Heart left ventricle (tissue), 16 donors: ENCODE measurements at regions not wholly inside any gene's neighbourhood (a gene's known extent, or its start where the extent isn't known, plus 50 kb on each side); places are given as distances from the start of the nearest gene placed in this dataset.

Source experiments
- ATAC-seq, 4 donors: fragments of 200-7000 bp; cut with Tn5 transposase; one replicate each; pipeline ENCODE4 v1.9.1; 2020 to 2022; ENCODE audit warnings: moderate library complexity in 4 of 4, mild to moderate bottlenecking in 3 of 4, moderate number of reproducible peaks in 1 of 4
- DNase-seq, 5 donors: peaks; one replicate each; pipeline ENCODE4 v3.0.0-alpha.2; 2020
- H3K27ac ChIP-seq, 12 donors: fragments of 200-600 bp; sonication (generic) in 4 of 12; one replicate each; pipeline versions ENCODE4 v1.5.0 to v1.8.0; 2016 to 2022; ENCODE audit warnings: mild to moderate bottlenecking in 2 of 12
- H3K27me3 ChIP-seq, 9 donors: fragments of 200-600 bp; sonication (generic) in 2 of 9; one replicate each; pipeline versions ENCODE4 v1.5.1 to v1.8.0; 2016 to 2022; ENCODE audit warnings: mild to moderate bottlenecking in 3 of 9
- H3K36me3 ChIP-seq, 9 donors: fragments of 200-600 bp; sonication (generic) in 2 of 9; one replicate each; pipeline versions ENCODE4 v1.5.0 to v1.8.0; 2018 to 2022; ENCODE audit warnings: mild to moderate bottlenecking in 2 of 9
- H3K4me1 ChIP-seq, 12 donors: fragments of 200-600 bp; sonication (generic) in 4 of 12; one replicate each; pipeline versions ENCODE4 v1.5.0 to v1.8.0; 2016 to 2022; ENCODE audit warnings: mild to moderate bottlenecking in 3 of 12
- H3K4me3 ChIP-seq, 12 donors: fragments of 200-600 bp; sonication (generic) in 4 of 12; one replicate each; pipeline versions ENCODE4 v1.5.0 to v1.8.0; 2017 to 2022; ENCODE audit warnings: mild to moderate bottlenecking in 9 of 12, moderate library complexity in 4 of 12
- H3K9me3 ChIP-seq, 12 donors: fragments of 200-600 bp; sonication (generic) in 4 of 12; one replicate each; pipeline versions ENCODE4 v1.5.0 to v1.8.0; 2016 to 2022; ENCODE audit warnings: mild to moderate bottlenecking in 1 of 12
- CTCF ChIP-seq, 12 donors: fragments of 200-600 bp; sonication (generic) in 4 of 12; IDR thresholded peaks; one replicate each; pipeline versions ENCODE4 v1.5.0 to v1.8.0; 2018 to 2022; ENCODE audit warnings: antibody characterized with exemption in 12 of 12, mild to moderate bottlenecking in 5 of 12
- POLR2A ChIP-seq, 2 donors: fragments of 450-650 bp; IDR thresholded peaks; one replicate each; pipeline ENCODE4 v1.6.1; 2017; ENCODE audit warnings: antibody characterized with exemption in 2 of 2, mild to moderate bottlenecking in 2 of 2, moderate library complexity in 2 of 2
- WGBS, 4 donors: extraction: QIAGEN DNeasy Blood & Tissue Kit in 2 of 4; methylation state at CpG; one replicate each; pipeline versions ENCODE4 v1.1.5 to v1.1.7; 2013 to 2018; 5-methylcytosine and 5-hydroxymethylcytosine counted together
- intact Hi-C, 10 donors: fragments of 100-400 bp; cut with DNase I; formaldehyde crosslinking; loops; one replicate each; pipeline versions ENCODE4 v1.11.1 to v1.14.2; 2022
- donor health status: ischemic (EF 13 %, LVEDD 7.1; RV severe dilation, severe dysfunction).
- donor health status: healthy with polysubstance abuse.
- donor health status: DM: no; HTN: yes; CAD: no.
- donor health status: DM: no; HTN: no; CAD: no.
- donor health status: ischemic (EF 25% LVEDD 6.9; RV normal size, moderate dysfunction).
- donor health status: ischemic (EF 25% LVEDD 5.7; RV mildly dilated, moderate dysfunction).
- donor health status: healthy.
- donor health status: DM: yes; HTN: yes; CAD: no.
- donor health status: ischemic (EF 35%, LVEDD 5.7; RV mildly dilated, moderate dysfunction).
- donor health status: nonischemic (EF 11% LVEDD 7.7; RV severe dilation, severe dysfunction).
- donor health status: DM: yes; HTN: yes; CAD: no.
- donor health status: PGD.
- donor health status: ischemic (EF 29% LVEDD 5.4; RV normal size, mild dysfunction).
- donor health status: nonischemic (EF 23%, LVEDD 6.1; RV moderate dilation, normal function).

GRCh38 chrX:121836000-121836399 is 788.6 kb downstream of the GLUD2 start:
- H3K27ac ChIP-seq, result no peak overlapping the region
- intact Hi-C loops, result no loop called here
- H3K27me3 ChIP-seq, result no peaks in the 10 kb centered on the region
- H3K4me1 ChIP-seq, result no peaks in the 10 kb centered on the region
- no peak for DNase-seq
- H3K36me3 ChIP-seq, result no peaks in the 10 kb centered on the region
- H3K9me3 ChIP-seq, result peaks cover 0 to 4% (median 0%) of the 10 kb centered on the region in 12 donors
- 30 to 54% (median 46%) methylated on average over 1 of the region's 1 CpG for WGBS, 4 donors
- no peak for ATAC-seq
- TF ChIP-seq POLR2A (IDR thresholded peaks at IDR 0.05) (no peak), CTCF (IDR thresholded peaks at IDR 0.05) (no peak)
- H3K4me3 ChIP-seq, result no peak overlapping the region

DNA sequence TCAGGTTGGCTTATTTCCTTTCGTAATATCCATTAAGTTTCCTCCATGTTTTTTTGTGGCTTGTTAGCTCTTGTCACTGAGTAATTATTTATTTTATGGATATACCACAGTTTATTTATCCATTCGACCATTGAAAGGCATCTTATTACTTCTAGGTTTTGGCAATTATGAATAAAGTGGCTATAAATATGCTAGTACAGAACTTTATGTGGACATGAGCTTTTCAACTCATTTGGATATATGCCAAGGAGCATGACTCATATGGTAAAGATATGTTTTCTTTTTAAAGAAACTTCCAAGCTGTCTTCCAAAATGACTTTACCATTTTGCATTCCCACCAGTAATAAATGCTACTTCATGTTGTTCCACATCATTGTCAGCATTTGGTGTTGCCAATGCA is 803.6 kb downstream of the GLUD2 start:
- Histone ChIP-seq H3K9me3 (no peaks in the 10 kb centered on the region), H3K4me1 (no peaks in the 10 kb centered on the region), H3K27ac (no peak overlapping the region), H3K36me3 (no peaks in the 10 kb centered on the region), H3K27me3 (no peaks in the 10 kb centered on the region), H3K4me3 (no peak overlapping the region)
- ATAC-seq, result no peak
- intact Hi-C loops, result no loop called here
- TF ChIP-seq POLR2A (IDR thresholded peaks at IDR 0.05), result no peak
- TF ChIP-seq CTCF (IDR thresholded peaks at IDR 0.05), result no peak
- WGBS, 4 donors, result 59 to 75% (median 66%) methylated on average over 2 of the region's 2 CpGs
- DNase-seq, result no peak

GRCh38 chrX:121853762-121854613 is 806.6 kb downstream of the GLUD2 start:
- no peak overlapping the region for H3K27ac ChIP-seq
- no peaks in the 10 kb centered on the region for H3K36me3 ChIP-seq
- no peaks in the 10 kb centered on the region for H3K27me3 ChIP-seq
- no peak for TF ChIP-seq CTCF (IDR thresholded peaks at IDR 0.05)
- TF ChIP-seq POLR2A (IDR thresholded peaks at IDR 0.05), result no peak
- H3K4me3 ChIP-seq, result no peak overlapping the region
- intact Hi-C loops, result no loop called here
- WGBS, 4 donors, result 77 to 92% (median 85%) methylated on average over 19 to 27 of the region's 27 CpGs
- ATAC-seq (no peak), DNase-seq (no peak)
- H3K9me3 ChIP-seq, result no peaks in the 10 kb centered on the region
- H3K4me1 ChIP-seq, result no peaks in the 10 kb centered on the region

GRCh38 chrX:121854614-121854911 is 807.2 kb downstream of the GLUD2 start:
- Histone ChIP-seq H3K4me1 (no peaks in the 10 kb centered on the region), H3K27ac (no peak overlapping the region), H3K27me3 (no peaks in the 10 kb centered on the region), H3K36me3 (no peaks in the 10 kb centered on the region), H3K9me3 (no peaks in the 10 kb centered on the region), H3K4me3 (no peak overlapping the region)
- 49 to 85% (median 78%) methylated on average over 2 to 5 of the region's 5 CpGs for WGBS, 4 donors
- DNase-seq (no peak), ATAC-seq (no peak)
- intact Hi-C loops, result no loop called here
- no peak for TF ChIP-seq CTCF (IDR thresholded peaks at IDR 0.05)
- TF ChIP-seq POLR2A (IDR thresholded peaks at IDR 0.05), result no peak
